GM06990 (cell line): ENCODE measurements at regions not wholly inside any gene's neighbourhood (a gene's known extent, or its start where the extent isn't known, plus 50 kb on each side); places are given as distances from the start of the nearest gene placed in this dataset.

Experiments used
- DNase-seq: peaks from one replicate; pipeline ENCODE4 v3.0.0-alpha.2; 2011; ENCODE audit not compliant: insufficient read length; ENCODE audit errors: extremely low read depth
- H3K27me3 ChIP-seq: replicated peaks from 2 replicates; pipeline ENCODE4 v1.6.0; 2011; ENCODE audit warnings: low read length; ENCODE audit not compliant: control insufficient read depth, insufficient read depth
- H3K36me3 ChIP-seq: 2 replicates; pipeline ENCODE4 v1.5.1; 2011; ENCODE audit warnings: low read length; ENCODE audit not compliant: control insufficient read depth, insufficient read depth
- H3K4me3 ChIP-seq: replicated peaks from 2 replicates; pipeline ENCODE4 v1.5.1; 2011; ENCODE audit warnings: low read depth, mild to moderate bottlenecking, control low read depth, low read length
- CTCF ChIP-seq: IDR thresholded peaks from 2 replicates; pipeline ENCODE4 v1.5.1; 2011; ENCODE audit warnings: low read length, control low read depth, mild to moderate bottlenecking, inconsistent platforms; ENCODE audit not compliant: insufficient read depth, poor library complexity, severe bottlenecking

GRCh38 chrX:96006281-96006680, 678.4 kb upstream of the DIAPH2 start:
- no peak overlapping the region for H3K4me3 ChIP-seq
- H3K36me3 ChIP-seq = no peaks in the 10 kb centered on the region
- H3K27me3 ChIP-seq = no peaks in the 10 kb centered on the region
- no peak for TF ChIP-seq CTCF
- no peak for DNase-seq

- DNase-seq = no peak
- TF ChIP-seq CTCF = no peak
- no peaks in the 10 kb centered on the region for H3K36me3 ChIP-seq
- no peaks in the 10 kb centered on the region for H3K27me3 ChIP-seq
- H3K4me3 ChIP-seq = no peak overlapping the region
Measured at GRCh38 chrX:96027407-96027806, 657.2 kb upstream of the DIAPH2 start.

GRCh38 chrX:96052078-96052477, 632.6 kb upstream of the DIAPH2 start:
- DNase-seq = no peak
- Histone ChIP-seq H3K27me3 (no peaks in the 10 kb centered on the region), H3K4me3 (no peak overlapping the region), H3K36me3 (no peaks in the 10 kb centered on the region)
- no peak for TF ChIP-seq CTCF

DNA sequence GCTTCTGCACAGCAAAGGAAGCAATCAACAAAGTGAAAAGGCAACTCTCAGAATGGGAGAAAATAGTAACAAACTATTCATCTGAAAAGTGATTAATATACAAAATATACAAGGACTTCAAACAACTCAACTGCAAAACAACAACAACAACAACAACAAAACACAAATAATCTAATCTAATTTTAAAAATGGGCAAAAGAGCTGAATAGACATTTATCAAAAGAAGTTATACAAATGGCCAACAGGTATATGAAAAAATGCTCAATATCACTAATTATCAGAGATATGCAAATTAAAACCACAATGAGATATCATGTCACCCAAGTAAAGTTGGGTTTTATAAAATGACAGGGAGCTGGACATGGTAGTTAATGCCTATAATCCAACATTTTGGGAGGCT, 602.8 kb upstream of the DIAPH2 start:
- Histone ChIP-seq H3K27me3 (no peaks in the 10 kb centered on the region), H3K36me3 (no peaks in the 10 kb centered on the region), H3K4me3 (no peak overlapping the region)
- DNase-seq = no peak
- TF ChIP-seq CTCF = no peak

DNA sequence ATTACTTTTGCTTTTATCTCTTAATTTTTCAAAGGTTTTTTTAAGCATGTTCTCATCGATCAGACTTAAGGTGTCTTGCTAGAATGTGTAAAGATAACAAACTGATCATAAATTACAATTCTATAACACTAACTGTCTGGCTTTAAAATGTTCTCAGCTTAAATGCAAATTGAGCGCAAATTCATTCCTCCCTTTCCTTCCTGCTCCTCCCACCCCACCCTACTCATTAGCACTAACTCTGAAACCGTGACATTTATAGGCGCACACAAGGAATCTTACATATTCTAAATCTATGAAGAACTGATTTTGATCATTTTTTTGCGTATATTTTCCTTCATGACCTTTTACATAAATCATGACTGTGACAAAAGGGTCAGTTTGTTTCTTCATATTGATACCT, 590.0 kb upstream of the DIAPH2 start:
- TF ChIP-seq CTCF = no peak
- no peaks in the 10 kb centered on the region for H3K27me3 ChIP-seq
- no peak for DNase-seq
- no peak overlapping the region for H3K4me3 ChIP-seq
- no peaks in the 10 kb centered on the region for H3K36me3 ChIP-seq

GRCh38 chrX:96098471-96098870, 586.2 kb upstream of the DIAPH2 start:
- no peak for TF ChIP-seq CTCF
- no peaks in the 10 kb centered on the region for H3K36me3 ChIP-seq
- DNase-seq = no peak
- H3K27me3 ChIP-seq = no peaks in the 10 kb centered on the region
- no peak overlapping the region for H3K4me3 ChIP-seq
